Ascending aorta (tissue), 2 donors: ENCODE measurements at regions not wholly inside any gene's neighbourhood (a gene's known extent, or its start where the extent isn't known, plus 50 kb on each side); places are given as distances from the start of the nearest gene placed in this dataset.
A peak's percentile ranks its signal among the peaks of the same experiment; 100 is the strongest.

Source experiments
- DNase-seq, 2 donors: peaks; one replicate each; pipeline ENCODE4 v3.0.0-alpha.2; 2019; ENCODE audit warnings: low spot score in 2 of 2
- H3K27ac ChIP-seq, 2 donors: fragments of 200-600 bp; sonication (generic); one replicate each; pipeline ENCODE4 v1.5.1; 2016 to 2017; ENCODE audit warnings: mild to moderate bottlenecking in 1 of 2
- H3K27me3 ChIP-seq: fragments of 200-600 bp; sonication (generic); one replicate; pipeline ENCODE4 v1.5.1; 2017
- H3K36me3 ChIP-seq, 2 donors: fragments of 200-600 bp; sonication (generic); one replicate each; pipeline ENCODE4 v1.5.1; 2016
- H3K4me1 ChIP-seq, 2 donors: fragments of 200-600 bp; sonication (generic); one replicate each; pipeline ENCODE4 v1.5.1; 2016 to 2017; ENCODE audit warnings: mild to moderate bottlenecking in 1 of 2
- H3K4me3 ChIP-seq, 2 donors: fragments of 200-600 bp; sonication (generic); one replicate each; pipeline ENCODE4 v1.5.1; 2016 to 2017; ENCODE audit warnings: mild to moderate bottlenecking in 1 of 2
- H3K9me3 ChIP-seq, 2 donors: fragments of 200-600 bp; sonication (generic); one replicate each; pipeline ENCODE4 v1.5.1; 2016
- intact Hi-C: fragments of 100-400 bp; cut with DNase I; formaldehyde crosslinking; loops from one replicate; pipeline ENCODE4 v1.15.1; 2023
- TF ChIP-seq, protein P1 (sequence below), 3 experiments: fragments of 200-600 bp in 2 of 3; fragments of 450-650 bp in 1 of 3; sonication (generic) in 2 of 3; IDR thresholded peaks; one replicate each; pipeline ENCODE4 v1.5.1; 2016 to 2019; ENCODE audit warnings: antibody characterized with exemption in 3 of 3, mild to moderate bottlenecking in 1 of 3, moderate library complexity in 1 of 3

DNA sequence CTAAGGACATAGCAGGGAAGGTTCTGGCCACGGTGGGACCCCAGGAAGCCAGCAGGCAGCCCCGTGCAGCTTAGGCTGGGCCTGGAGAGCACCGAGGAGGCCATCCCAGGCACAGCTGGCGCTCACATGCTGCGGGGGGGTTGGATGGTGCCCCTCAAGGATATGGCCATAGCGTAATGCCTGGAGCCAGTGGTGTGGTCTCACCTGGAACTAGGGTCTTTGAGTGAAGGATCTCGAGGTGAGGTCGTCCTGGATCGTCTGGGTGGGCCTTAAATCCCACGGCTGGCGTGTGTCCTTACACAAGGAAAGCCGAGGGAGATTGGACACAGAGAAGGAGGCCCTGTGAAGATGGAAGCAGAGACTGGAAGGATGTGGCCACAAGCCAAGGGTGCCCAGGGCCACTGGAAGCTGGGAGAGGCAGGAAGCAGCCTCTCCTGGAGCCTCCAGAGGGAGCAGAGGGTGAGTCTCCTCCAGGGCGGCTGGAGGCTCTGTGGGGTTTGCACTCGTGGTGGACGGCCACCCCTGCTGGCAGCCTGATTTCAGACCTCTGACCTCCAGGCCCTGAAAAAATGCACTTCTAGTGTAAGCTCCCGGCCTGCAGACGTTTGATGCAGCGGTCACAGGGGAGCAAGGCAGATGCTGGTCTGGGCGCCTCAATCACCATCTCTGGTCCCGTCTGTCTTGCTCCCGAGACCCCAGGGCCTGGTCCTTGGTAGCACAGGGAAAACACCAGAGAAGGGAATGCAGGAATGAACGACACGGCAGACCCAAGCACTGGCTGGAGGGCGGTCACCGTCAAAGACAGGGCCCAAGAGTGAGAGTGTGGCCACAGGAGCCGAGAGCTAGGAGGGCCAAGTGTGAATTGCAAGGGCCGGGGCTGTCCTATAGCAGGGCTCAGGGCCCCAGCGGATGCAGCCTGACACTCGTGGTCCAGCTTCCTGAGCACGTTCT is 218.6 kb downstream of the KIF26A start:
- TF ChIP-seq, protein P1, sequence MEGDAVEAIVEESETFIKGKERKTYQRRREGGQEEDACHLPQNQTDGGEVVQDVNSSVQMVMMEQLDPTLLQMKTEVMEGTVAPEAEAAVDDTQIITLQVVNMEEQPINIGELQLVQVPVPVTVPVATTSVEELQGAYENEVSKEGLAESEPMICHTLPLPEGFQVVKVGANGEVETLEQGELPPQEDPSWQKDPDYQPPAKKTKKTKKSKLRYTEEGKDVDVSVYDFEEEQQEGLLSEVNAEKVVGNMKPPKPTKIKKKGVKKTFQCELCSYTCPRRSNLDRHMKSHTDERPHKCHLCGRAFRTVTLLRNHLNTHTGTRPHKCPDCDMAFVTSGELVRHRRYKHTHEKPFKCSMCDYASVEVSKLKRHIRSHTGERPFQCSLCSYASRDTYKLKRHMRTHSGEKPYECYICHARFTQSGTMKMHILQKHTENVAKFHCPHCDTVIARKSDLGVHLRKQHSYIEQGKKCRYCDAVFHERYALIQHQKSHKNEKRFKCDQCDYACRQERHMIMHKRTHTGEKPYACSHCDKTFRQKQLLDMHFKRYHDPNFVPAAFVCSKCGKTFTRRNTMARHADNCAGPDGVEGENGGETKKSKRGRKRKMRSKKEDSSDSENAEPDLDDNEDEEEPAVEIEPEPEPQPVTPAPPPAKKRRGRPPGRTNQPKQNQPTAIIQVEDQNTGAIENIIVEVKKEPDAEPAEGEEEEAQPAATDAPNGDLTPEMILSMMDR (IDR thresholded peaks at IDR 0.05): no peak
- Histone ChIP-seq H3K27ac (no peak overlapping the region), H3K4me3 (no peak overlapping the region), H3K4me1 (no peaks in the 10 kb centered on the region), H3K9me3 (no peaks in the 10 kb centered on the region), H3K36me3 (no peaks in the 10 kb centered on the region), H3K27me3 (no peaks in the 10 kb centered on the region)
- intact Hi-C loops: no loop called here
- peak in 1 of 2 donors; percentile 50 for DNase-seq

DNA sequence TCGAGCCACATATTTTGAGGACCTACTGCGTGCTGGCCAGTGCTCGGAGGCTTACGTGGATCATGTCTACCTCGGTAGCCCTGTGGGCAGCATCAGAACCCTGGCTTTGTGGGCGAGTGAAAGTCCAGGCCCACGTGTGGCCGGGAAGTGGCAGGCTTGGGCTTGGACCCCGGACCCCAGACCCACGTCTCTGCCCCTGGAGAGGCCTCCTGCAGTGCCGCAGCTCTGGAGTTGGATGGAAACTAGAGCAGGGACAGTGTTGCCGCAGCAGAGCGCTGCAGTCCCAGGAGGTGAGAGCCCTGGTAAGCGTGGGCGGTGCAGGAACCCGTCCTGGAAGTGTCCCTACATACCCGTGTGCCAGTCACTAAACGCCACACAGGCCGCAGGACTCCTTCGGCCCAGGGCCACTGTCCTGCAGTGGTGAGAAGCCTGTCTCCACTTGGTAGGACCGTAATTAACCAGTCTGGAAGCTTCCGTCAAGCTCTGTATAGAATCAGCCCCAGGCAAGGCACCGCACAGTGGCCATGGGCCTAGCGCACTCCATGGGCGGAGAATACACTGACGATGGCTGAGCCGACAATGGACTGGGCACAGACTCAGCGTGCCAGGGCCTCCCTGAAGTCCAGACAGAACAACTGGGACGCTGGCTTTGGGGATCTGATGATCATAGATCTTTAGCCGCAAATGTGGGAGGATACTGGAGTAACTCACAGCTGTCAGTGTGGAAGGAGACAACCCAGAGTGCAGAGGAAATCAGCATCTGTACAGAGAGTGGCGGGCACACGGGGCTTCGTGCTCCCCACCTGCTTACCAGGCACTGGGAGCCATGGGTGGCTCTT is 219.5 kb downstream of the KIF26A start:
- Histone ChIP-seq H3K4me1 (no peaks in the 10 kb centered on the region), H3K9me3 (no peaks in the 10 kb centered on the region), H3K27ac (no peak overlapping the region), H3K36me3 (no peaks in the 10 kb centered on the region), H3K4me3 (no peak overlapping the region), H3K27me3 (no peaks in the 10 kb centered on the region)
- intact Hi-C loops: no loop called here
- DNase-seq: peak in 1 of 2 donors; percentile 56
- TF ChIP-seq, protein P1 (IDR thresholded peaks at IDR 0.05): no peak

- no peaks in the 10 kb centered on the region for H3K36me3 ChIP-seq
- H3K4me1 ChIP-seq: no peaks in the 10 kb centered on the region
- no peaks in the 10 kb centered on the region for H3K9me3 ChIP-seq
- H3K27me3 ChIP-seq: no peaks in the 10 kb centered on the region
- H3K4me3 ChIP-seq: no peak overlapping the region
- intact Hi-C loops: no loop called here
- H3K27ac ChIP-seq: no peak overlapping the region
- TF ChIP-seq, protein P1 (IDR thresholded peaks at IDR 0.05): no peak
- peak; percentile 0 to 47 for DNase-seq
These were observed 220.3 kb downstream of the KIF26A start for GRCh38 chr14:104358528-104359300.

DNA sequence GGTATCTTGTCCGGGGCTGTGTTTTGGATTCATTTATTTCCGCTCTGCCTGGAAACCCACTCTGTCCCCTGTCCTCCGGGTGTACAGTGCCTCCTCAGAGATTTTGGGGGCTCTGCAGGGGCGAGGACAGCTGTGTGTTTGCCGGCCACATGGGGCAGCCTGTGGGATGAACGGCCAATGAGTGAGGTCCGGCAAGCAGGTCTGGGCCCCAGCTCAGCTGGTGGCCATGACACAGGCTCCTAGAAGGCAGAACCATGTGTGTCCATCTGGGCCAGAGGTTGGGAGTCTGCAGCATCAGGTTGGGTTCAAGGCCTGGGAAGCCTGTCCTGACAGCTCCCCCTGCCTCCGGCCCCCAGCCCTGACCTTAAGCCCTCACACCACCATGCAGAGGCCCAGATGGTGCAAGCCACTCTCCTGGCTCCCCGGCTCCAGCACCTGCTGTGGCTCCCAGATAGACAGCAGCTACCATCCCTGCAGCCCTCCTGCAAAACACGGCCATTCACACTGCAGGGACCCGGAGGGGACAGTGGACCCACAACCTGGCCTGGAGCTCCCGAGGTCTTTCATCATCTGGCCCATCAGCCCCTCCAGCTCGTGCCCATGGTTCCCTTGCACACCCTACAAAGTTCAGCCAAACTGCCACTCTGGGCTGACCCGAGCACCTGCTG is 220.1 kb upstream of the C14orf180 start:
- Histone ChIP-seq H3K27ac (no peak overlapping the region), H3K36me3 (no peaks in the 10 kb centered on the region), H3K4me3 (no peak overlapping the region), H3K9me3 (no peaks in the 10 kb centered on the region), H3K4me1 (no peaks in the 10 kb centered on the region), H3K27me3 (no peaks in the 10 kb centered on the region)
- intact Hi-C loops: no loop called here
- TF ChIP-seq, protein P1 (IDR thresholded peaks at IDR 0.05): no peak
- DNase-seq: peak in 1 of 2 donors; percentile 3

DNA sequence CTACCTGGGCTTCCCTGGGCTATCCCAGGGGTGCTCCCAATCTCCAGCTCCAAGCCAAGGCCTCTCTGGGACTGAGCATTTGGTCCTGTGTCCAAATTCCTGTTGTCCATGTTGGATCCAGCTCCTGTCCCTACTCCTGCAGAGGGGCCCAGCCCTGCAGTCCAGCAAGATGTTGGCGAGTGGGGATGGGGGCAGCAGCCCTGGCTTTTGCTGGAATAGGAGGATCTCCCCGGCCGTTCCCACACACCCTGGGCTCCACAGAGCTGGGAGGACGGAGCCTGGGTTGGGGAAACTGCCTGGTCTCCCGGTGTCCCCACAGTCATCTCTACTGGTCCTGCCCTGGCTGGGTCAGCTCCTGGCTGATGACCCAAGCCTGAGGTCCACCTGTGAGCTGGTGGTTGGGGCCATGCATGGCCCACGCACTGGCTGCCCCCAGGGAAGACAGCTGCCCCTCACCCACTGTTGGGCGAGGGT is 219.6 kb upstream of the C14orf180 start:
- H3K4me1 ChIP-seq: no peaks in the 10 kb centered on the region
- H3K36me3 ChIP-seq: no peaks in the 10 kb centered on the region
- H3K4me3 ChIP-seq: no peak overlapping the region
- intact Hi-C loops: no loop called here
- H3K27ac ChIP-seq: no peak overlapping the region
- no peaks in the 10 kb centered on the region for H3K9me3 ChIP-seq
- TF ChIP-seq, protein P1 (IDR thresholded peaks at IDR 0.05): no peak
- no peaks in the 10 kb centered on the region for H3K27me3 ChIP-seq
- peak; percentile 6 to 61 for DNase-seq
